ENCODE measurements at regions not wholly inside any gene's neighbourhood (a gene's known extent, or its start where the extent isn't known, plus 50 kb on each side); places are given as distances from the start of the nearest gene placed in this dataset.

GRCh38 chrX:87732133-87732532, 214.5 kb downstream of the KLHL4 start:
- Histone ChIP-seq H2AFZ (ENCODE audit: low read length) (no peak overlapping the region), H3K4me1 (ENCODE audit: insufficient read depth, low read length, severe bottlenecking) (peaks cover 5% of the 10 kb centered on the region), H3F3A (ENCODE audit: insufficient read depth, low read length) (no peaks in the 10 kb centered on the region), H3K9ac (ENCODE audit: low read length) (no peak overlapping the region), H3K9me2 (ENCODE audit: low read depth, low read length) (no peaks in the 10 kb centered on the region), H3K9me3 (ENCODE audit: low read length) (no peaks in the 10 kb centered on the region), H3K4me3 (ENCODE audit: low read depth, low read length, poor library complexity, severe bottlenecking) (no peak overlapping the region), H4K20me1 (ENCODE audit: insufficient read depth, low read length) (no peaks in the 10 kb centered on the region), H3K4me2 (ENCODE audit: low read length) (no peak overlapping the region), H3K36me3 (ENCODE audit: insufficient read depth, low read length) (no peaks in the 10 kb centered on the region), H3K27ac (ENCODE audit: low read depth, low read length, poor library complexity, severe bottlenecking) (no peak overlapping the region), H3K79me2 (ENCODE audit: insufficient read depth, low read length) (no peaks in the 10 kb centered on the region), H3K27me3 (ENCODE audit: insufficient read depth, low read length) (no peaks in the 10 kb centered on the region)
- TF ChIP-seq, protein P1, sequence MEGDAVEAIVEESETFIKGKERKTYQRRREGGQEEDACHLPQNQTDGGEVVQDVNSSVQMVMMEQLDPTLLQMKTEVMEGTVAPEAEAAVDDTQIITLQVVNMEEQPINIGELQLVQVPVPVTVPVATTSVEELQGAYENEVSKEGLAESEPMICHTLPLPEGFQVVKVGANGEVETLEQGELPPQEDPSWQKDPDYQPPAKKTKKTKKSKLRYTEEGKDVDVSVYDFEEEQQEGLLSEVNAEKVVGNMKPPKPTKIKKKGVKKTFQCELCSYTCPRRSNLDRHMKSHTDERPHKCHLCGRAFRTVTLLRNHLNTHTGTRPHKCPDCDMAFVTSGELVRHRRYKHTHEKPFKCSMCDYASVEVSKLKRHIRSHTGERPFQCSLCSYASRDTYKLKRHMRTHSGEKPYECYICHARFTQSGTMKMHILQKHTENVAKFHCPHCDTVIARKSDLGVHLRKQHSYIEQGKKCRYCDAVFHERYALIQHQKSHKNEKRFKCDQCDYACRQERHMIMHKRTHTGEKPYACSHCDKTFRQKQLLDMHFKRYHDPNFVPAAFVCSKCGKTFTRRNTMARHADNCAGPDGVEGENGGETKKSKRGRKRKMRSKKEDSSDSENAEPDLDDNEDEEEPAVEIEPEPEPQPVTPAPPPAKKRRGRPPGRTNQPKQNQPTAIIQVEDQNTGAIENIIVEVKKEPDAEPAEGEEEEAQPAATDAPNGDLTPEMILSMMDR (IDR thresholded peaks at IDR 0.05; ENCODE audit: low read length) = no peak
- TF ChIP-seq EZH2 (IDR thresholded peaks at IDR 0.05; ENCODE audit: borderline replicate concordance, low read length) = no peak

- Histone ChIP-seq H3K9ac (ENCODE audit: low read length) (no peak overlapping the region), H3K27me3 (ENCODE audit: insufficient read depth, low read length) (no peaks in the 10 kb centered on the region), H3K9me3 (ENCODE audit: low read length) (no peaks in the 10 kb centered on the region), H3F3A (ENCODE audit: insufficient read depth, low read length) (no peaks in the 10 kb centered on the region), H3K4me1 (ENCODE audit: insufficient read depth, low read length, severe bottlenecking) (no peaks in the 10 kb centered on the region), H4K20me1 (ENCODE audit: insufficient read depth, low read length) (no peaks in the 10 kb centered on the region), H3K9me2 (ENCODE audit: low read depth, low read length) (no peaks in the 10 kb centered on the region), H3K79me2 (ENCODE audit: insufficient read depth, low read length) (no peaks in the 10 kb centered on the region), H3K27ac (ENCODE audit: low read depth, low read length, poor library complexity, severe bottlenecking) (no peak overlapping the region), H3K4me2 (ENCODE audit: low read length) (no peak overlapping the region), H2AFZ (ENCODE audit: low read length) (no peak overlapping the region), H3K36me3 (ENCODE audit: insufficient read depth, low read length) (no peaks in the 10 kb centered on the region), H3K4me3 (ENCODE audit: low read depth, low read length, poor library complexity, severe bottlenecking) (no peak overlapping the region)
- TF ChIP-seq, protein P1 (IDR thresholded peaks at IDR 0.05; ENCODE audit: low read length) = no peak
- TF ChIP-seq EZH2 (IDR thresholded peaks at IDR 0.05; ENCODE audit: borderline replicate concordance, low read length) = no peak
Observed at GRCh38 chrX:87736576-87736975, 219.0 kb downstream of the KLHL4 start.

DNA sequence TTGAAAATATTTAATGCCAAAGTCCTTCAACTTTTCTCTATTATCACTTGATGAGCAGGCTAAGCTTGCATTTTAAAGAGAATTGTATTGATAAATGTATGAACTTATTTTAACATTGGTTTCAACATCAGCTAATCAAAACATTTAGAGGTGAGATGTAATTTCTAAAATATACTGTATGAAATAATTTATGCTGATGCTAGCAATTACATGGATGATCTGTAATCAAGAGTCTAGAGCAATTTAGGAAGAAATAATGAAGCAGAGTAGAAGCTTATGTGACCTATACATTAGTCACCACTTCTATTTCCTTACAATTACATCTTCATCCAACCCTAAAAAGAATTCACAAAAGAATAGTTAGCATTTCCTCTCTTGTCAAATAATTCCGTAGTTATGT, 226.8 kb downstream of the KLHL4 start:
- H3K9me3 ChIP-seq (ENCODE audit: low read length) = no peaks in the 10 kb centered on the region
- H3K79me2 ChIP-seq (ENCODE audit: insufficient read depth, low read length) = no peaks in the 10 kb centered on the region
- H3K27ac ChIP-seq (ENCODE audit: low read depth, low read length, poor library complexity, severe bottlenecking) = no peak overlapping the region
- no peaks in the 10 kb centered on the region for H4K20me1 ChIP-seq (ENCODE audit: insufficient read depth, low read length)
- H3K9me2 ChIP-seq (ENCODE audit: low read depth, low read length) = no peaks in the 10 kb centered on the region
- H3K9ac ChIP-seq (ENCODE audit: low read length) = no peak overlapping the region
- no peak overlapping the region for H3K4me2 ChIP-seq (ENCODE audit: low read length)
- H3K36me3 ChIP-seq (ENCODE audit: insufficient read depth, low read length) = no peaks in the 10 kb centered on the region
- H3K27me3 ChIP-seq (ENCODE audit: insufficient read depth, low read length) = no peaks in the 10 kb centered on the region
- no peak overlapping the region for H2AFZ ChIP-seq (ENCODE audit: low read length)
- H3K4me1 ChIP-seq (ENCODE audit: insufficient read depth, low read length, severe bottlenecking) = no peaks in the 10 kb centered on the region
- TF ChIP-seq, protein P1 (IDR thresholded peaks at IDR 0.05; ENCODE audit: low read length) = no peak
- no peak for TF ChIP-seq EZH2 (IDR thresholded peaks at IDR 0.05; ENCODE audit: borderline replicate concordance, low read length)
- H3K4me3 ChIP-seq (ENCODE audit: low read depth, low read length, poor library complexity, severe bottlenecking) = no peak overlapping the region
- no peaks in the 10 kb centered on the region for H3F3A ChIP-seq (ENCODE audit: insufficient read depth, low read length)
